Retinal pigment epithelial cell (primary cell): ENCODE measurements at regions not wholly inside any gene's neighbourhood (a gene's known extent, or its start where the extent isn't known, plus 50 kb on each side); places are given as distances from the start of the nearest gene placed in this dataset.

Experiments
- DNase-seq: peaks from one replicate; pipeline ENCODE4 v3.0.0-alpha.2; 2010; ENCODE audit warnings: low read depth
- H3K4me3 ChIP-seq: 2 replicates; pipeline ENCODE4 v1.5.1; 2011; ENCODE audit warnings: mild to moderate bottlenecking, low read length, control low read depth, moderate library complexity
- TF ChIP-seq, protein P1 (sequence below): conservative IDR thresholded peaks from 2 replicates; pipeline ENCODE4 v1.5.1; 2011; ENCODE audit warnings: low read depth, low read length, control low read depth, inconsistent platforms

DNA sequence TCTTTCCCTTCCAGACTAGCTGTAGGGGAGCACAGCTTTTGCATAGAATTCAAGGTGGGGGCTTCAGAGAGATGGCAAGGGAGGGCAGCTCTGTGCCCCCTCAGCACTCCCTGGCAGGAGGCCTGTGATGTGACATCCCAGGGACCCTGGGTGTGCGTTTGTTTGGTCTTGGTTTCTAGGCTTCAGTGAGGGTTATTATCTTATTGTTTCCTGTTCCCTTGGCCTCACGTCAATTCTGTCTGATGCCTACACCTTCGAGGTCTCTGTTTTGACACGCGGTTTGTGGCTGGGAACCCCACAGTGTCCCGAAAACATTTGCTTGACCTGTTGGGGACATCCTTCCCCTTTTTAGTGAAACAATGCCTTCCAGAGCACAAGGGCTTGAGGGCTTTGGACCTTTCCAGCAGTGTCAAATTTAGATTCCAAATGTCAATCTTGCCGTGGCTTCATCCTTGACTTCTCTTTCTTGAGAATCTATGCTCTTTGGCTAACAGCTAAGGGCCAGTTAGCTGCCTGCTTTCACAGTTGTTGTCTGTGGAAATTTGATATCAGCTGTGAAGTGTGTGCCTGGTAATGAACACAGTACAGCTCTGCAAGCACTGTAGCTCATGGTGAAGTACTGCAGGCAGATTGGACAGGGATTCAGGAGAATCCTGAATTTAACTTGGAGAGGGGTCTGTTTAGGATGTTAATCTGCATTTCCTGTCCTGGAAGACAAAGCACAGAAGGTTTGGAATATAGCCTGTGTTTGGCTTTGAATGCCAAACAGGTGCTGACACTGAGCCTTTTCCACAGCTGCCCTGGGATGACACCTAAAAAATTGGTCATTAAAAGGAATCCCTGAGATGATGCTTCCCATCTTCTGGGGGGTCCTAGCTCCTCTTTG lies 108.2 kb upstream of the CXCR4 start:
- TF ChIP-seq, protein P1, sequence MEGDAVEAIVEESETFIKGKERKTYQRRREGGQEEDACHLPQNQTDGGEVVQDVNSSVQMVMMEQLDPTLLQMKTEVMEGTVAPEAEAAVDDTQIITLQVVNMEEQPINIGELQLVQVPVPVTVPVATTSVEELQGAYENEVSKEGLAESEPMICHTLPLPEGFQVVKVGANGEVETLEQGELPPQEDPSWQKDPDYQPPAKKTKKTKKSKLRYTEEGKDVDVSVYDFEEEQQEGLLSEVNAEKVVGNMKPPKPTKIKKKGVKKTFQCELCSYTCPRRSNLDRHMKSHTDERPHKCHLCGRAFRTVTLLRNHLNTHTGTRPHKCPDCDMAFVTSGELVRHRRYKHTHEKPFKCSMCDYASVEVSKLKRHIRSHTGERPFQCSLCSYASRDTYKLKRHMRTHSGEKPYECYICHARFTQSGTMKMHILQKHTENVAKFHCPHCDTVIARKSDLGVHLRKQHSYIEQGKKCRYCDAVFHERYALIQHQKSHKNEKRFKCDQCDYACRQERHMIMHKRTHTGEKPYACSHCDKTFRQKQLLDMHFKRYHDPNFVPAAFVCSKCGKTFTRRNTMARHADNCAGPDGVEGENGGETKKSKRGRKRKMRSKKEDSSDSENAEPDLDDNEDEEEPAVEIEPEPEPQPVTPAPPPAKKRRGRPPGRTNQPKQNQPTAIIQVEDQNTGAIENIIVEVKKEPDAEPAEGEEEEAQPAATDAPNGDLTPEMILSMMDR = no peak
- DNase-seq = no peak
- no peak overlapping the region for H3K4me3 ChIP-seq

DNA sequence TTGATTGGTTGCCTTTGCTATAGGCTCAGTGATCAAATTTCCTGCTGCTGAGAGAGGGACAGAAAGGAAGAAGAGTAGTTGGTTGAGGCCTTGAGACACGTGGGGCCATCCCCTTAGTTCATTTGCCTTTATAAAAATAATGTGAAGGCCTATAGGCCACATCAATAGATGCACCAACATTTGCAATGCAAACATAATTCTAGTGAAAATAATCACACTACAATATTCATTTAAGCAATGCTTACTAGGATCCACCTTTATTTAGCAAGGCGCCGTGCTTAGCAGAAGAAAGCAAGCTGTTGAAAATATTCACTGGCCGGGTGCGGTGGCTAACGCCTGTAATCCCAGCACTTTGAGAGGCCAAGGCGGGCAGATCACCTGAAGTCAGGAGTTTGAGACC lies 105.3 kb upstream of the CXCR4 start:
- TF ChIP-seq, protein P1 = no peak
- DNase-seq = no peak
- H3K4me3 ChIP-seq = no peak overlapping the region

DNA sequence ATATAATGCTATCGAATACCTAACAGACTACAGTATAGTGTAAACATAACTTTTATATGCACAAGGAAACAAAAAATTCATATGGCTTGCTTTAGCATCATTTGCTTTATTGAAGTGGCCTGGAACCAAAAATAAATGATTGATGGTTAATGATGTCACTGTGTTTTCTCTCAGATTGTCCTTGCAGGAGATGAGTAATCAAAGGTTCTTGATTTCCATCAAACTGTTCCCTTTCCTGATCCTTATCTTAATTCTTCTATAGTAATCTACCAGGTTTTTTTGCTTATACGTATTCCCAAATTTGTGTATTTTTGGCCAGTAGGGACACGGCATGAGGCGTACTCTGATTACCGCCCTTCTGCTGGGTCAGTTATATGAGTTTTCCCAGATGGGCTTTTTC lies 104.9 kb upstream of the CXCR4 start:
- no peak for DNase-seq
- TF ChIP-seq, protein P1 = no peak
- no peak overlapping the region for H3K4me3 ChIP-seq

DNA sequence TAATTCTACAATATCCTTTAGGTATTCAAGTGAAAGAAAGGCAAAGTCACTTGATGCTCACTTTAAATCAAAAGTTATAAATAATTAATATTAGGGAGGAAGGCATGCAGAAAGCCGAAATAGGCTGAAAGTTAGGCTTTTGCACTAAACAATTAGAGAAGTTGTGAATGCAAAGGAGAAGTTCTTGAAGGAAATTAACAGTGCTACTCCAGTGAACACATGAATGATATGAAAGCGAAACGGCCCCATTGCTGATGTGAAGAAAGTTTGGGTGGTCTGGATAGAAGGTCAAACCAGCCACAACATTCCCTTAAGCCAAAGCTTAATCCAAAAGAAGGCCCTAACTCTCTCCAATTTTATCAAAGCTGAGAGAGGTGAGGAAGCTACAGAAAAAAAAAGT lies 103.1 kb upstream of the CXCR4 start:
- TF ChIP-seq, protein P1 = no peak
- DNase-seq = no peak
- H3K4me3 ChIP-seq = no peak overlapping the region

DNA sequence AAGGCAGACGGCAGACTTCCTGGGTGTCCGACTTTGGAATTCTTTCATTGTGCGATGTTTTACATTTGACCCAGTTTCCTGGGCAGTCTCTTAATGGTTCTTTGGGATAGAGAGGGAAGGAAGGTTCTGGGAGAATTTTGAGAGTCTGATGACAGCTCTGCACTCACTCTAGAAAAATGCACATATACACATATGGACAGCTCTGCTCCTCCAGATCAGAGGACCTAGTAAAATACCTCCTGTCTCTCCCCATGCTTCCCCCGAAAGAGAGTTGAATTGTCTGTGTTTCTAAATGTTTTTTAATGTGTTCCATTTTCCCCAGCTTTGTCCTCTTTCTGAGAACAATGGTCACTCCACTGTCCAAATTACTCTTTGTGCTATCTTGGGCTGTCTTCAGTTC lies 102.0 kb upstream of the CXCR4 start:
- H3K4me3 ChIP-seq = no peak overlapping the region
- DNase-seq = no peak
- TF ChIP-seq, protein P1 = no peak

DNA sequence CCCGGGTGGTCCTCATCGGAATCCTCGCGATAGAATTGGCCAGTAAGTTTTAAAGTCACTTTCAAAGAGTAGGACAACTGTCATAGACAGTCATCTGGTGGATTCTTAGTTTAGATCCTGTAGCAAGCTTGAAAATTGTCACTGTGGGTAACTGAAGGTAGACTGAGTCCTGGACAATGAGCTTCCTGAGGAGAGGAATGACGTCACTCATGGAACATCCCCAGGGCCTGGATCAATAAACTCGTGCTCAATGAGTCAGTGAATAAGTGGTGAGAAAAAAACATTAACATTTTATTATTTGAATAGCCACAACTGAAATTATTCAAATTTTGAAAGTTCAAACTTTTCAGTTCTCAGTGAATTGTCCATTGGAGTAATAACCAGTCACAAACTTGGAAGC lies 101.4 kb upstream of the CXCR4 start:
- TF ChIP-seq, protein P1 = no peak
- no peak overlapping the region for H3K4me3 ChIP-seq
- no peak for DNase-seq

DNA sequence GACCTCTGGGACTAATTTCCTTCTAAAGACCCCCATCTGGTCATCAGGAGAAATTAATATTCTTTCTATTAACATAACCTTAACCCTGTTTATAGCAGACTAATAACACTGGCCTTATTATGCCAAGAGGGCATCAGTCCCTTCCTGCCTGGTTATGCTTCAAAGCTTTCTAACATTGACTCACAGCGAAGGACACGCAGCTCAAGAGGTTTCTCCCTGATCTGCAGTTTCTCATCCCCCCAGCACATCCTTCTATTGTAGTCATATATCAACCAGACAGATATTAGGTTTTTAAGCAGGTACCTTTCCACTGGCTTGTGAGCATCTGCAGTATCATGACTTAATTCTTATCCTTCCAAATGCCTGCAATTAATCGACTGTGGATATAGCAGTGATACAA lies 100.0 kb upstream of the CXCR4 start:
- TF ChIP-seq, protein P1 = no peak
- DNase-seq = no peak
- H3K4me3 ChIP-seq = no peak overlapping the region
